HepG2 (cell line): ENCODE measurements at regions not wholly inside any gene's neighbourhood (a gene's known extent, or its start where the extent isn't known, plus 50 kb on each side); places are given as distances from the start of the nearest gene placed in this dataset.

Experiments
- ATAC-seq: fragments of 200-7000 bp; cut with Tn5 transposase; 3 replicates; pipeline ENCODE4 v1.9.1; 2020; ENCODE audit warnings: mild to moderate bottlenecking, moderate library complexity
- BruUV-seq: library from RNA; stranded (reverse); fragments of 400-500 nt; replicated peaks from 2 replicates; lab custom pipeline; 2021; lab: Mats Ljungman, UMichigan
- CTCF ChIA-PET: fragments of 300-600 bp; formaldehyde crosslinking; extraction: SDS; loops from one replicate; lab custom pipeline; 2021; ENCODE audit warnings: low total read pairs, inconsistent platforms, low intra/inter-chr PET ratio; lab: Yijun Ruan, JAX
- POLR2A ChIA-PET: fragments of 350-600 bp; sonication (Branson Sonifier 250); formaldehyde crosslinking; loops from one replicate; lab custom pipeline; 2020; ENCODE audit warnings: antibody characterized with exemption, inconsistent platforms; lab: Yijun Ruan, JAX
- DNase-seq: peaks from one replicate; pipeline ENCODE4 v3.0.0-alpha.2; 2015; ENCODE audit warnings: low spot score
- FAIRE-seq: peaks from 3 replicates; lab custom pipeline; 2011; peaks lifted over from hg19 to GRCh38; lab: Jason Lieb, UNC
- H2AFZ ChIP-seq: one replicate; pipeline ENCODE4 v1.6.1; 2011; ENCODE audit warnings: low read length, inconsistent platforms
- H3K27ac ChIP-seq: fragments of 300-600 bp; 3 replicates; pipeline ENCODE4 v1.8.0; 2011; ENCODE audit warnings: mixed run types, mild to moderate bottlenecking, mixed read lengths, low read length, inconsistent platforms; ENCODE audit not compliant: insufficient read depth; ENCODE audit errors: extremely low read length
- H3K27me3 ChIP-seq, 2 experiments: fragments of 200-600 bp in 1 of 2; 2 replicates in 1 of 2; 3 replicates in 1 of 2; pipeline versions ENCODE4 v1.6.0 to v1.8.0; 2011; ENCODE audit warnings: low read length in 2 of 2, mild to moderate bottlenecking in 2 of 2, moderate library complexity in 2 of 2, inconsistent platforms in 1 of 2; ENCODE audit not compliant: insufficient read depth in 2 of 2, control insufficient read depth in 1 of 2
- H3K36me3 ChIP-seq, 2 experiments: fragments of 200-600 bp in 1 of 2; replicated peaks in 1 of 2; 2 replicates in 1 of 2; 3 replicates in 1 of 2; pipeline versions ENCODE4 v1.5.1 to v1.8.0; 2011; ENCODE audit warnings: low read length in 2 of 2, inconsistent platforms in 1 of 2; ENCODE audit not compliant: insufficient read depth in 2 of 2, control insufficient read depth in 1 of 2
- H3K4me1 ChIP-seq: 2 replicates; pipeline ENCODE4 v1.5.1; 2012; ENCODE audit warnings: low read length, inconsistent platforms; ENCODE audit not compliant: insufficient read depth
- H3K4me2 ChIP-seq: 2 replicates; pipeline ENCODE4 v1.6.0; 2011; ENCODE audit warnings: low read depth, low read length, inconsistent platforms
- H3K4me3 ChIP-seq, 3 experiments: fragments of 200-600 bp in 1 of 3; sonication (generic), shearing (Covaris generic) in 1 of 3; replicated peaks in 1 of 3; 2 replicates each; pipeline ENCODE4 v1.5.1; 2011 to 2016; ENCODE audit warnings: low read length in 3 of 3, inconsistent platforms in 2 of 3, low read depth in 2 of 3, mild to moderate bottlenecking in 2 of 3, control low read depth in 1 of 3, mixed read lengths in 1 of 3; ENCODE audit not compliant: insufficient read depth in 1 of 3
- H3K79me2 ChIP-seq: one replicate; pipeline ENCODE4 v1.6.1; 2011; ENCODE audit warnings: low read length, inconsistent platforms; ENCODE audit not compliant: insufficient read depth
- H3K9ac ChIP-seq: 2 replicates; pipeline ENCODE4 v1.6.0; 2011; ENCODE audit warnings: mild to moderate bottlenecking, low read depth, low read length, inconsistent platforms; ENCODE audit not compliant: insufficient read depth
- H3K9me3 ChIP-seq: 2 replicates; pipeline ENCODE4 v1.5.1; 2012; ENCODE audit warnings: mild to moderate bottlenecking, low read length
- H4K20me1 ChIP-seq: 2 replicates; pipeline ENCODE4 v1.6.0; 2011; ENCODE audit warnings: inconsistent platforms, mild to moderate bottlenecking, low read length, moderate library complexity; ENCODE audit not compliant: insufficient read depth
- ATF7 ChIP-seq, 2 experiments: fragments of 450-650 bp in 1 of 2; sonication (generic) in 1 of 2; formaldehyde crosslinking in 1 of 2; IDR thresholded peaks; 2 replicates each; pipeline versions ENCODE4 v1.4.0 to v1.6.1; 2016 to 2020; ENCODE audit warnings: antibody characterized with exemption in 1 of 2, mild to moderate bottlenecking in 1 of 2, missing genetic modification reagents in 1 of 2
- GTF2F1 ChIP-seq: fragments of 150-350 bp; IDR thresholded peaks from 2 replicates; pipeline ENCODE4 v1.6.1; 2014; ENCODE audit warnings: low read length
- KDM5A ChIP-seq: fragments of 200-600 bp; sonication (generic); IDR thresholded peaks from 2 replicates; pipeline ENCODE4 v1.7.0; 2018; ENCODE audit warnings: antibody characterized with exemption, mild to moderate bottlenecking, low read length, borderline replicate concordance
- MXD4 ChIP-seq: IDR thresholded peaks from 2 replicates; pipeline ENCODE4 v1.6.1; 2016; ENCODE audit warnings: mild to moderate bottlenecking, missing biosample characterization, missing genetic modification reagents
- MZF1 ChIP-seq: sonication (generic); formaldehyde crosslinking; IDR thresholded peaks from 2 replicates; pipeline ENCODE4 v1.8.1; 2023; ENCODE audit warnings: mild to moderate bottlenecking, missing genetic modification reagents, borderline replicate concordance
- REPIN1 ChIP-seq: sonication (generic); formaldehyde crosslinking; IDR thresholded peaks from 2 replicates; pipeline ENCODE4 v1.8.0; 2022; ENCODE audit warnings: missing genetic modification reagents, low read depth, mild to moderate bottlenecking, borderline replicate concordance
- RFX5 ChIP-seq: IDR thresholded peaks from 2 replicates; pipeline ENCODE4 v1.6.1; 2011; ENCODE audit warnings: low read depth, low read length, improper control_type of control experiment
- SMYD3 ChIP-seq: sonication (generic); formaldehyde crosslinking; IDR thresholded peaks from 2 replicates; pipeline ENCODE4 v1.8.1; 2023; ENCODE audit warnings: mild to moderate bottlenecking, missing genetic modification reagents
- TAF1 ChIP-seq: sonication (generic); formaldehyde crosslinking; IDR thresholded peaks from 2 replicates; pipeline ENCODE4 v1.4.0; 2020; ENCODE audit warnings: missing genetic modification reagents
- TGIF2 ChIP-seq: IDR thresholded peaks from 2 replicates; pipeline ENCODE4 v1.6.1; 2016; ENCODE audit warnings: control low read depth, missing compliant biosample characterization
- TOPORS ChIP-seq: sonication (generic); formaldehyde crosslinking; IDR thresholded peaks from 2 replicates; pipeline ENCODE4 v1.8.0; 2023; ENCODE audit warnings: mild to moderate bottlenecking, missing genetic modification reagents
- ZFX ChIP-seq: sonication (generic); formaldehyde crosslinking; IDR thresholded peaks from 2 replicates; pipeline ENCODE4 v1.4.0; 2020; ENCODE audit warnings: mild to moderate bottlenecking, low read depth, missing genetic modification reagents, moderate library complexity
- ZNF124 ChIP-seq: sonication (generic); formaldehyde crosslinking; IDR thresholded peaks from 2 replicates; pipeline ENCODE4 v1.4.0; 2020; ENCODE audit warnings: missing genetic modification reagents
- ZNF549 ChIP-seq: sonication (generic); formaldehyde crosslinking; IDR thresholded peaks from 2 replicates; pipeline ENCODE4 v1.5.0; 2020; ENCODE audit warnings: missing genetic modification reagents
- ZNF576 ChIP-seq: sonication (generic); formaldehyde crosslinking; IDR thresholded peaks from 2 replicates; pipeline ENCODE4 v1.4.0; 2020; ENCODE audit warnings: mild to moderate bottlenecking, missing genetic modification reagents
- WGBS: methylation state at CpG from one replicate; pipeline ENCODE4 v1.1.6; 2017; ENCODE audit warnings: low lambda C conversion rate; 5-methylcytosine and 5-hydroxymethylcytosine counted together
- in situ Hi-C: cut with HindIII; loops from 2 replicates; pipeline ENCODE4 v1.10.0; 2017; ENCODE audit warnings: low pct_unique_long_range_greater_than_20kb; ENCODE audit not compliant: extremely low pct_ligation_motif_present
- intact Hi-C: fragments of 100-400 bp; cut with micrococcal nuclease; formaldehyde crosslinking; loops from one replicate; pipeline ENCODE4 v1.10.0; 2022; ENCODE audit not compliant: unreplicated experiment
- TF ChIP-seq, protein P1 (sequence below): sonication (generic); formaldehyde crosslinking; IDR thresholded peaks from 2 replicates; pipeline ENCODE4 v1.4.0; 2020; ENCODE audit warnings: missing genetic modification reagents
- TF ChIP-seq, protein P2 (sequence below): sonication (generic); formaldehyde crosslinking; IDR thresholded peaks from 2 replicates; pipeline ENCODE4 v1.4.0; 2020; ENCODE audit warnings: missing genetic modification reagents, borderline replicate concordance

- TF ChIP-seq GTF2F1 (no peak), TAF1 (CRISPR knock-in tag) (no peak), ZNF576 (CRISPR knock-in tag) (no peak), RFX5 (no peak), ZNF124 (CRISPR knock-in tag) (no peak), ZFX (CRISPR knock-in tag) (no peak), KDM5A (no peak), MXD4 (no peak), ZNF549 (CRISPR knock-in tag) (no peak)
- BruUV-seq = no TSS peak
- no peaks in the 10 kb centered on the region for H3K79me2 ChIP-seq
- no peaks in the 10 kb centered on the region for H3K9me3 ChIP-seq
- intact Hi-C loops = no loop called here
- H4K20me1 ChIP-seq = no peaks in the 10 kb centered on the region
- no peak for ATAC-seq
- H3K4me1 ChIP-seq = peaks cover 14% of the 10 kb centered on the region
- no peak overlapping the region for H2AFZ ChIP-seq
- no peak for FAIRE-seq
- CTCF ChIA-PET = no interaction called here
- H3K9ac ChIP-seq = no peak overlapping the region
- H3K4me2 ChIP-seq = no peak overlapping the region
- peaks cover 3 to 59% of the 10 kb centered on the region in 2 experiments; a peak in 4 of 5 replicates for H3K27me3 ChIP-seq
- in situ Hi-C loops = no loop called here
- POLR2A ChIA-PET = no interaction called here
- 60% methylated on average over 7 of the region's 7 CpGs for WGBS
- no peak for DNase-seq
- H3K36me3 ChIP-seq = no peaks in the 10 kb centered on the region
- no peak overlapping the region for H3K4me3 ChIP-seq
- no peak overlapping the region for H3K27ac ChIP-seq
These were observed 67.1 kb upstream of the SLC22A23 start for GRCh38 chr6:3523966-3524365.

DNA sequence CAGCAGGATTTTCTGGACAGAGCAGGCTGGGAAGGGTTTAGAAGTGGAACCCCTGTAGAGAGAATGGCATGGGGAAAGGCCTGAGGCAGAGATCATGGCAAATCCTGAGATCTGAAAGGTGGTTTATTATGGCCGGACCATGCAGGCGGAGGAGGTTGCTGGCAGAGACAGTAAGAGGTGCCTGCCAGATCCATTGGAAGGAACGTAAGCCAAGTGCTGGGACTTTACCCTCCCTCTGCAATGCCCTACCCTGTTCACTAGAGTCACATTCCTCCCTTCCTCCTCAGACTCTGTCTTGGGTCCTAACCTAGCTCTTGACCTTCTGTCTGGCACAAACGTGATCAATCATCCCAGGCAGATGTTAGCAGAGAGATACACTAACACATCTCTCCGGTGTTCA, 66.4 kb upstream of the SLC22A23 start:
- WGBS = 42% methylated on average over 5 of the region's 5 CpGs
- Histone ChIP-seq H3K9me3 (no peaks in the 10 kb centered on the region), H3K9ac (no peak overlapping the region), H3K27ac (no peak overlapping the region), H3K4me2 (no peak overlapping the region), H2AFZ (no peak overlapping the region), H3K4me3 (no peak overlapping the region), H3K79me2 (no peaks in the 10 kb centered on the region), H3K27me3 (peaks cover 3 to 62% of the 10 kb centered on the region in 2 experiments; a peak in 4 of 5 replicates), H3K4me1 (peaks cover 21% of the 10 kb centered on the region), H3K36me3 (no peaks in the 10 kb centered on the region), H4K20me1 (no peaks in the 10 kb centered on the region)
- BruUV-seq = no TSS peak
- DNase-seq (no peak), ATAC-seq (no peak), FAIRE-seq (no peak)
- ChIA-PET CTCF (no interaction called here), POLR2A (no interaction called here)
- intact Hi-C loops (no loop called here), in situ Hi-C loops (no loop called here)
- TF ChIP-seq ATF7 (IDR thresholded peaks at IDR 0.05) (no peak), ATF7 (CRISPR knock-in tag; IDR thresholded peaks at IDR 0.05) (no peak), MZF1 (CRISPR knock-in tag) (no peak), SMYD3 (CRISPR knock-in tag) (no peak), TOPORS (CRISPR knock-in tag) (no peak), TGIF2 (CRISPR knock-in tag) (no peak), REPIN1 (CRISPR knock-in tag) (no peak)
- TF ChIP-seq, protein P1, sequence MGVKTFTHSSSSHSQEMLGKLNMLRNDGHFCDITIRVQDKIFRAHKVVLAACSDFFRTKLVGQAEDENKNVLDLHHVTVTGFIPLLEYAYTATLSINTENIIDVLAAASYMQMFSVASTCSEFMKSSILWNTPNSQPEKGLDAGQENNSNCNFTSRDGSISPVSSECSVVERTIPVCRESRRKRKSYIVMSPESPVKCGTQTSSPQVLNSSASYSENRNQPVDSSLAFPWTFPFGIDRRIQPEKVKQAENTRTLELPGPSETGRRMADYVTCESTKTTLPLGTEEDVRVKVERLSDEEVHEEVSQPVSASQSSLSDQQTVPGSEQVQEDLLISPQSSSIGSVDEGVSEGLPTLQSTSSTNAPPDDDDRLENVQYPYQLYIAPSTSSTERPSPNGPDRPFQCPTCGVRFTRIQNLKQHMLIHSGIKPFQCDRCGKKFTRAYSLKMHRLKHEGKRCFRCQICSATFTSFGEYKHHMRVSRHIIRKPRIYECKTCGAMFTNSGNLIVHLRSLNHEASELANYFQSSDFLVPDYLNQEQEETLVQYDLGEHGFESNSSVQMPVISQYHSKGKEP (CRISPR knock-in tag) = no peak
- TF ChIP-seq, protein P2, sequence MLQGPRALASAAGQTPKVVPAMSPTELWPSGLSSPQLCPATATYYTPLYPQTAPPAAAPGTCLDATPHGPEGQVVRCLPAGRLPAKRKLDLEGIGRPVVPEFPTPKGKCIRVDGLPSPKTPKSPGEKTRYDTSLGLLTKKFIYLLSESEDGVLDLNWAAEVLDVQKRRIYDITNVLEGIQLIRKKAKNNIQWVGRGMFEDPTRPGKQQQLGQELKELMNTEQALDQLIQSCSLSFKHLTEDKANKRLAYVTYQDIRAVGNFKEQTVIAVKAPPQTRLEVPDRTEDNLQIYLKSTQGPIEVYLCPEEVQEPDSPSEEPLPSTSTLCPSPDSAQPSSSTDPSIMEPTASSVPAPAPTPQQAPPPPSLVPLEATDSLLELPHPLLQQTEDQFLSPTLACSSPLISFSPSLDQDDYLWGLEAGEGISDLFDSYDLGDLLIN = no peak
